ENCODE measurements at regions not wholly inside any gene's neighbourhood (a gene's known extent, or its start where the extent isn't known, plus 50 kb on each side); places are given as distances from the start of the nearest gene placed in this dataset.

DNA sequence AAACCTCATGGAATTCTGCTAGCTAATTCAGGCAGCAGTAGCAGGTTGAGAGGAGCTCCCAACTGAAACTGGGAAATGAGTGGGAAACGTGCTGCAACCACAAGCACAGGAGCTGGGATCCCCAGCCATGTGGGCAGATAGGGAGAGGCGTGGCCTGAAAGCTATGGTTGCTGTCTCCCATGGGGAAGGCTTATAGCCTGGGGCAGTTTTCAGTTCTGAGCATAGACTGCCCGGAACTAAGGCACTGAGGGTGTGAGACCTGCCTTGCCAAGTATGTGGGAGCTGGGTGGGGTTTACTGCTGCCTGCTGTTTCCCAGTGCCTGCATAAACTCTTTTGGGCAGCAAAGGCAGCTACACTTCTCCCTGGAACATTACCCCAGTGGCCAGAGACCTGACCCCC is 229.5 kb downstream of the TUSC7 start:
- no peak for DNase-seq

DNA sequence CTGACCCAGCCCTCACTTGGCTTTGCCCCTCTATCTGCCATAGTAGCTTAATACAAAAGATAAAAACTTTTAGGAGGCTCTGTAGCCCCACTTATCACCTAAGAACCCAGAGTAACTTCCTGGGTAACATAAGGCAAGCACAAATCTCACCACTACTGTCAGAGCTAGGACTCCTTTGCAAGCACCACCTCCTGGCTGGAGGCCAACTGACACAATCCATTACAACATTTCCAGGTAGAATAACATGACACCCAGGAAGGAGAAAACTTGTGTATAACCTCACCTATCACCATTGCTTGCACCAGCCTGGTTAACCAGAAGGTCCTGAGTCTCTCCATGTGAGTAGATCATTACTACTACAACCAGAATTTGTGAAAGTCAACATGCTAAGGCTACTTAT is 230.0 kb downstream of the TUSC7 start:
- no peak for DNase-seq

DNA sequence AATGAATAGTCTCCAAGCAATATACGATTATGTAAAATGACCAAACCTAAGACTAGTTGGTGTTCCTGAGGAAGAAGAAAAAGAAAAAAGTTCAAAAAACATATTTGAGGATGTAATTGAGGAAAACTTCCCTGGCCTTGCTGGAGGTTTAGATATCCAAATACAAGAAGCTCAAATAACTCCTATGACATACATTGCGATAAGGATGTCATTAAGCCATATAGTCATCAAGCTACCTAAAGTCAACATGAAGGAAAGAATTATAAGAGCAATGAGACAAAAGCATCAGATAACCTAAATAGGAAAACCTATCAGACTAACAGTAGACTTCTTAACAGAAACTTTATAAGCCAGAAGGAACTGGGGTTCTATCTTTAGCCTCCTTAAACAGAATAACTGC is 231.1 kb downstream of the TUSC7 start:
- no peak for DNase-seq

DNA sequence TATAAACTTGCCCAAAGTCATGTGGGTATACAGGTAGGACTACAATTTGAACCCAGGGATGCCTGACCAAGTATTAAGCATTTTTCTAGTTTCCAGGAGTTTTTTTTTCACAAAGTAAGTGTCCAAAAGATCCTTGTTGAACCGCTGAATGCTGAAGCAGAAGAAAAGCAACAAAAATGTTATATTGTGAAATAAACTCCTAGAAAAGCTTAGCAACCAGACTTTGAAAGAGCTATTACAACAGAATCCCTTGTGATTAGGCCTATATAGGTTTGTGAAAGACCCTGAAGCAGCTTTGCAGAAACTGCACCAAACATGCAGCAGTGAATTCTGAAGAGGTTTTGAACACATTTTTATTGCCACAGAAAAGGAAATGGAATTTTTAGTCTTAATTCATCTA is 236.8 kb downstream of the TUSC7 start:
- no peak for DNase-seq

DNA sequence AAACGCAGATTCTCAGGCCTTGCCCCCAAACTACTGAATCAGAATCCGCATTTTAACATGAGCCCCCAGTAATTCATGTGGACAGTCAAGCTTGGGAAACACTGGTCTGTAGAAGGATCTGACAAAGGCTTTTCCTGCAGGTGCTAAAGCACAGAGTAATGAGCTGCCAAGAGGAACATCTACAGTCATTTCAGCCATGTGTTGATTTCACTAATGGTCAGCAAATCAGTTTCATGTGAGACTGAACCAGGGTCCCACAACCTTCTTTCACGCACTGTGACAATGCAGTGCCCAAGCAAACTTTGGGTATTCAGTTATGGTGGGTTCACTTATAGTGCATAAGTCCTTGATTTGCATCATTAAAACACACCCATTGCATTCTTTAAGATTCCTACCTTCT is 237.6 kb downstream of the TUSC7 start:
- DNase-seq = no peak

DNA sequence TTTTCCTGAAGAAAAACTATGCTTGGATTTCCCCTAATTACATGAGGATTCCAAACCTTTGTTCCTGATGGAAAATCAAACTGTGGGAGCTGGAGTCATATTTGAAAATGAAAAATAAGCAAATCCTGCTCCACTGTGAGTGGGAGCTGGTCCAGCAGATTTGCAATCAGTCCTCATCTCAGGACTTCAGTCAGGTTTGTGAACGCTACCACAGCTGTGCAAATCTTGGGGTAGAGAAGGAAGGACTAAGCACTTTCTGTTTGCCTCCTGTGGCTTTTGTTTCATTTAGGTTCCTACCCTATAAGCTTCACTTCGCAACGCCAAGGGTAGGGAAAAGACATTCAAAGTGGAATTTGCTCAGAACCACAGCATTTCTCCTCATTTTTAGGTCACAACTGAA is 238.2 kb downstream of the TUSC7 start:
- no peak for DNase-seq

DNA sequence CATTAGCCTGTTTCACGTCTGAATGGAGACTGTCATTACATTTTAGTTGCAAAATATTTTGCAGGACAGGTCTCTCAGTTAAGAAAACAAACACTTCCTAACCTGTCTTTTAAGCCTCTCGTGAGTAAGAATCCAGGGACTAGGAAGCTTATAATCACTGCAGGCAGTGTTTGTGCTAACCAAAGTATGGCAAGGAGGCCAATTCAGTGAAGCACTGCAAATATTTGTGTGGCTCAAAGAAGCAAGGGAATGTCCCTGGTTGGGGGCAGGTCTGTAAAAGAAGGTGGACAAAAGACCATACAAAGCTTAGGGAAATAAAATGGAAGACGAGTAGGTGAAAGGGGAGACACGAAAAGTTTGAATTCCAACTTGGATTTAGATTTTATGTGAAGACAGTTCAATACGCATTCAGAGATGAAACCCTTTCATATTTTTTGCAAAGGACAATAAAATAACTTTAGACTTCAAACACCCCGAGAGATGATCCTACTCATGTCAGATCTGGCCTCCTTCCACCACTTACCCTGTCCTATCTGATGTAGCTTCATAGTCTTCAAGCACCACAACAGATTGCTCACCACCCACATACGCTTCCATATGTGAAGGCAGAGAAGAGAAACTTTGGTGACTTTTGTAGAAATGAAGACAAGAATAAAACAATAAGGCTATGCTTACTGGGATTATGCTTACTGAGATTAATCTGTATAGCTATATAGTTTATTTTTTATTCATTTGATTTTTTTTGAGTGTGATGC is 240.9 kb downstream of the TUSC7 start:
- no peak for DNase-seq

DNA sequence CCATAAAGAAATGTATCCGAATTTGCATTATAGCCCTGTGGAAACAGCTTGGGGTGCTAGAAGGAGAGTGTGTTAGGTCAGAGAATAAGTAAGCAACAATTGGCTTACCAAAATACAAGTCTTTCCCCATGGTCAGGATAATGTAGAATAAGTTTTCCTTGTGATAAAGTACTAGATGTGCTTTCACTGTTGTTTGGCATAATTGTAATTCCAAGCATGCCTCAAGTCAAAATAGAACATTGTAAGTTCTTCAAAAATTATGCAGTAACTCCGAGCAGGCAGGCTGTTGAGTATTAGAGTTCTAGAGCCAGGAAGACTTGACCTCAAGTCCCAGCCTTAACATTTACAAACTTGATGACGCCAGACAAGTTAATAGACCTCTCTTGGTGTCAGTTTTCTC is 242.0 kb downstream of the TUSC7 start:
- DNase-seq = no peak

DNA sequence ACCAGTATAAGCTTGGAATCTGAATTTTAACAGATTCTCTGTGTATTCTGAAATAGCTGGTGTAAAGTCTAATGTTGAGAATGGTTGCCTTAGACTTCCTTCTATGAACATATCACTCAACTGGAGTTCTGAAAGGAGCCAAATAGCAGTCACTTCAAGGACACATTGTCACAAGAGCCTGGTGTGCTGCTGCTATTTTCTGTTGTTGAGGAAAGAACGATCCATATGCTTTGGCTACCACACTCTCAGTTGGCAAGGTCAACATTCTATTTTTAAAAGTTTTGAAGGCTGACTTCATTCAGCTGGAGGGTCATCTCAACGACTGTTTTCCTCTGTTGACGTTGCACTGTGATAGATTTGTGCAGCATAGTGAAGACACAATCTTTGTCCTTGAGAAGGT is 248.7 kb downstream of the TUSC7 start:
- DNase-seq = no peak

DNA sequence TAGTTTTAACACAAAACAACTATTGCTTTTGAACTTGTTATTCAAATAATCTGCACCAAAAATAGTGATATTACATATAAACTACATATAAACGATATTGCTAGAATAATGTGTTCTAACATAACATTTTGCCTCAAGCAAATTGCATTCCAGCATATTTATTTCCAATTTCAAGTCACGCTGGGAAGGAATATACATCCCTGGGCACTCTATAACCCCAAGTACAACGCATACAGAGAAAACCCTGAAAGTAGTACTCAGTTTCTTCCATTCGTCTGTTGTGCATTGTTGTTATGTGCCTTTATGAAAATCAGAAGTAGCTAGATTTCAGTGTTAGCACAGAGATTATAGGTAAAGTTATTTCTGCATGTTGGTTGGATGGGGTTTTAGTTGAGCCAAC is 251.5 kb downstream of the TUSC7 start:
- no peak for DNase-seq

DNA sequence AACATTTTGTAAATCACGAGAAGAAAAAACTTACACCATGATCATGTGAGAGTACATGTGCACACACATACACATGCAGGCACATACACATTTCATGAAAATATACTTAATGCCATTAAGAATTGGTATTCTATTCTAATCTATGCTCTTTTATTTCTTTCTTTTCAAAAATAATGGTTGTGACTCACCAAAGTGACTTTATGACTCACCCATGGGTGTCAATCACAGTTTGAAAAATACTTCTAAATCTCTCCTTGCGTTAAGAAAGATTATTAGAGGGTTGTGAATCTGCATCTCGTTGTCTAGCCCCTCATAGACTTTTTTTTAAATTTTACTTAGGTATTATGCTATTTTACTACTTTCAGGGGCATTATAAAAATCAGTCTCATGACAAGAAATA is 254.2 kb downstream of the TUSC7 start:
- no peak for DNase-seq

DNA sequence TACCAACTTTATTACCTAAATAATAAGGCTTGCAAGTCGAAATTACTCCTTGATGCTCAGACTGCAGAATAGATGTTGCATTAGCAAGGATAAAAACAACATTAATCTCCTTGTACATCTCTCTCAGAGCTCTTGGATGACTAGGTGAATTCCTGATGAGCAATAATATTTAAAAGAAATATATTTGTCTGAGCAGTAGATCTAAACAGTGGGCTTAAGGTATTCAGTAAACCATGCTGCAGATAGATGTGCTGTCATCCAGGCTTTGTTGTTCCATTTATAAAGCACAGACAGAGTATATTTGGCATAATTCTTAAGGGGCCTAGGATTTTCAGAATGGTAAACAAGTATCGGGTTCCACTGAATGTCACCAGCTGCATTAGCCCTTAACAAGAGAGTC is 257.1 kb downstream of the TUSC7 start:
- no peak for DNase-seq

DNA sequence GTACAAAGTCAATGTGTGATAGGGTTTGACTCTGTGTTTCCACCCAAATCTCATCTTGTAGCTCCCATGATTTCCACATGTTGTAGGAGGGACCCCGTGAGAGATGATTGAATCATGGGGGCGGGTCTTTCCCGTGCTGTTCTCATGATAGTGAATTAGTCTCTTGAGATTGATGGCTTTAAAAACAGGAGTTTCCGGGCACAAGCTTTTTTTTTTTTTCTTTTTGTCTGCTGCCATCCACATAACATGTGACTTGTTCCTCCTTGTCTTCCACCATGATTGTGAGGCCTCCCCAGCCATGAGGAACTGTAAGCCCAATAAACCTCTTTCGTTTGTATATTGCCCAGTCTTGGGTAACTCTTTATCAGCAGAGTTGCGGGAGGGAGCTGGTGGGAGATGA is 259.6 kb downstream of the TUSC7 start:
- no peak for DNase-seq

DNA sequence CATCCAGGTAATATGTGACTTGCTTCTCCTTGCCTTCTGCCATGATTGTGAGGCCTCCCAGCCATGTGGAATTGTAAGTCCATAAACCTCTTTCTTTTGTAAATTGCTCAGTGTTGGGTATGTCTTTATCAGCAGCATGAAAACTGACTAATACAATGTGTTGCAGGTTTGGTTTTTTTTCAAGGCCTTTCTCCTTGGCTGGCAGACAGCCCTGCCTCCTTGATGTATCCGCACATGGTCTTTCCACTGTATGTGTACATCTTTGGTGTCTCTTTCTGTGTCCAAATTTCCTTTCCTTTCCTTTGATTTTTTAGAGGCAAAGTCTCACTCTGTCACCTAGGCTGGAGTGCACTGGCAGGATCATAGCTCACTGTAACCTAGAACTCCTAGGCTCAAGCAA is 260.1 kb downstream of the TUSC7 start:
- no peak for DNase-seq

DNA sequence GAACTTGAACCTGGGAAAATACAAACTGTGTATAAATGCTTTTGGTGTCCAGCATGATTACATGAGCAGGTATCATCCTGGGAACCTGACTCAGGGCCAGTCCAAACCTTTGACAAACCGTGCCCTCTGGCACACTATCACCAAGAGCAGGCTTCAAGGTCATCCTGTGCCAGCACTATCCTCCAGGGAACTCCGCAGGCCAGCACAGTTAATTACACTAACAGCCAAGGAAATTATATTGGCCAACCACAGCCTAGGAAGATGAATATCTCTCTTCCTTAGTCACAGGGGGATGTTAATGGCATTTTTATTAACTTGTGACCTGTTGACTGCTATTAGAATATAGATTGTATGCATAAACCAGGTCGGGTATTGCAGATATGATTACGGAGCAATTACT is 262.0 kb downstream of the TUSC7 start:
- no peak for DNase-seq

DNA sequence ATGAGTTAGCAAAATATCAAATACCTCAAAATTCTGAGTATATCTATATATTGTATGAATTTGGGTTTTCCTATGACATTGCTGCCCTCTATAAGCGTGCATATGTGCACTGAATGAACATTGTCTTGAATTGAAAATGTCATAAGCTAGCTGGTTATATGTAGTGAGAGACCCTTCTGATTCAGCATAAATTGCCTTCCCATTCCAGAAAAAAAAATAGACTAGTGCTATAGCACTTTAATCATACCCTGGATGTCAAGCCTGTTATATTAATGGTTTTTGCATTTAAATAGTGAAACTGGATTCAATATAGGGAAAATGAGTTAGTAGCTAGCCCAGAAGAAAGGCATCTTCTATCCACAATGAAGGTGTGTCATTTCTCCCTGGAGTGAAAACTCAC is 265.1 kb downstream of the TUSC7 start:
- no peak for DNase-seq

DNA sequence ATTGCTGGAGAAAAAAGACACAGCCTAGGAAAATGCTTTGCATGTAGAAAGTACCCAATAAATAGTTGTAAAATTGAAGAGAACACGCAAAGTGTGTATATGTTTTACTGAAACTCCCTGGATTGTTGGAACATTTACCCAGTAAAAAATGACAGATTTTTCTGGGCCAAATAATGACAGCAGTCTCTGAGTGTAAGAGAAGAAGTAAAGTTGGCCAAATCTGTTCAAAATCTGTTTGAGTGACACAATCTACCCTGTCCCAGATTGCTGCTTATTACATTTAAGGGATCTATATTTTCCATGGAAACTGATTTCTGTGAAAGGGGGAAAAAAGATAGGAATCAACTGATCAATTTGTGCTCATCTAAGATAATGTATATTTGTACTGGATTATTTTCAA is 267.9 kb downstream of the TUSC7 start:
- no peak for DNase-seq

DNA sequence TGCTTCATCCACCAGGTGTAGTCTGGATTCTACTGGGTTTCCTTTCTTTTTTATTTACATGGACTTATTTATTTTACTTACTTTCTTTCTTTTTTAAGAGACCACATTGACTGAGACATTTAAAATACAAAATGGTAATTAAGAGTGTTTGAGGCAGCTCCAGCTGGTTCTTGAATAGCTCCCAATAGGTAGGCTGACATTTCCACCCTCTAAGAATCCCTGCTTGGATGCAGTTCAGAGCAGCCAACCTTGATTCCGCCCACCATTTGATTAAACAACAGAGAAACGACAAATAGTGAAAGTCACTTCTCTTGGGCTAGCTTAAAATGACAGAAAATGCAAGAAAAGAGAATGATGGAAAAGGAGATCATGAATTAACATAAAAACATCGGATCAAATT is 270.5 kb downstream of the TUSC7 start:
- DNase-seq = no peak

DNA sequence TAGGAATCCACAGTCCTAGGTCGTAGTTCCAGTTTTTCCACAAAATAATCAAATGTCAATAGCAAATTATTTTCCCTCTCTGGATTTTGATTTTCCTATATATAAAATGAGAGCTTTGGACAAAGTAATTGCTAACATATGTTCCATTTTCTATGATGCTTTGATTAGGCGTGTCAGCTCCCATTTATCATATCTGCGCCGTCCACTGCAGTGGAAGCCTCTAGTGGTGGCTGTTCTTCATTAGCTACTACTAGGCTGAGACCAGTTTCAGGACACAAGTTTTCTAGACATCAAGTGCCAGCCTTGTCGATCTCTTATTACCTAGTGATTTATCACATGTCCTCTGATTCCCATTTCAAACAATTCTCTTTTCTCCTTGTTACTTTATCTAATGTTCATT is 271.5 kb downstream of the TUSC7 start:
- DNase-seq = no peak

DNA sequence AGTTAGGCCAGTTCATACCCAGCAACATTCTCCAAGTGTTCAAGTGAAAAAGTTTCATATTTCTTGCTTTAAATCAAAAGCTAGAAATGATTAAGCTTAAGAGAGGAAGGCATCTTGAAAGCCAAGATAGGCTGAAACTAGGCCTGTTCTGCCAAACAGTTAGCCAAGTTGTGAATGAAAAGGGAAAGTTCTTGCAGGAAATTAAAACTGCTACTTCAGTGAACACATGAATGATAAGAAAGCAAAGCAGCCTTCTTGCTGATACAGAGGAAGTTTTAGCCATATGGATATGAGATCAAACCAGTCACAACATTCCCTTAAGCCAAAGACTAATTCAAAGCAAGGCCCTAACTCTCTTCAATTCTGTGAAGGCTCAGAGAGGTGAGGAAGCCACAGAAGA is 274.7 kb downstream of the TUSC7 start:
- DNase-seq = no peak

DNA sequence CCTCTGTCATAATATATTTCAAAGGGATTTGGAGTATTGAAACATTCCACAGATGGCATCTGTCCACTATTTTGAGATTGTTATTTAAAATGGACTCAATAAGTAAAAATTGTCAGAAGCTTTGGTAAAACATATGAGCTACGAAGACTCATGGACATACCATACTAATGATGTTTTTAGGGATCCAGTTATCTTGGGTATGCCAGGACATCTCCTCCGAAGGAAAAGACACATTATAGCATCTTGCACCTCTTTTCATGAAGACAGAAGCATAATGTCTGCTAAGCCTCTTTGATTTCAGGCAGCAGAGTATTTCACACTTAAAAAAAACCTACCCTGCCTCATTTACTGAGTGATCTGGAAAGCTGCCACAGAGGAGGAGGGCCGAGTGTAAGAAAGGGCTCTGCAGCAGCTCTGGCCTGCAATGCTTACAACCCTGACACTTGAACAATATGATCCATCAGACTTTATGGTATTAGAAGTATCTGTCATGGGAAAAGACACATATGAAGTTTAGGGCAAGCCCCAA is 284.8 kb downstream of the TUSC7 start:
- no peak for DNase-seq

DNA sequence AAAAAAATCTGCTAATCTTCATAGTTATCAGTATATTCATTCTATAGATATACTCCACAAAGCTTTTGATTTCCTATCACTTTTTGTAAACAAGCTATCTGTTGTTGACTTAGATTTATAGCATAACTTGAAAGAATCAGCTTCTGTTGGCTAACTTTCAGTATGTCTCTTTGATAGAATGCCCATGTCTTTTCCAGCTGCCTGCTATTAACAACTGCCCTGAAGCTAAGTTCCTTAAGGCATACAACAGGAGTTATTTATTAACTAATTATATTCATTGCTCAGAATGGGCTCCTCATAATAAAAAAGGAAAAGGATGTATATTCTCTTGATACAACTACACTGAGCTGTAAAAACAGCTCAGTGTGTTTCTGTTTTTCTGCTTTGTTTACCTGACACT is 293.9 kb downstream of the TUSC7 start:
- DNase-seq = no peak

DNA sequence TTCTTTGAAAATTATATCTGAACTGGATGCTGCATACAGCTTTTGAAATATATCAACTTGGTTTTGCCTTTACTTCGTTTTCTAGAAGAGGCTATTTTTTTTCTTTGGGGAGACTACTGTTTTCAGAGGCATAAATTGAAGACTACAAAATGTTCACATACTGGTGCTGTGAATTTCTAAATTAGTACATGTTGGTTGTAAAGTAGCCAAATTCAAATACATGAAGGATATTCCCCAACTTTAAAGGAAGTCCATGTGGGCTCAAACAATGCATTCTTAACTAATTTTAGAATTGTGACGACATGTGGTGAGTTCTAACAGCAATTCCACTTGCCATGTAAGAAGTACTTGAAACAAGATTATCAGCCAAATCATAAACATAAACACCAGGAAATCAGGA is 295.7 kb downstream of the TUSC7 start:
- no peak for DNase-seq

DNA sequence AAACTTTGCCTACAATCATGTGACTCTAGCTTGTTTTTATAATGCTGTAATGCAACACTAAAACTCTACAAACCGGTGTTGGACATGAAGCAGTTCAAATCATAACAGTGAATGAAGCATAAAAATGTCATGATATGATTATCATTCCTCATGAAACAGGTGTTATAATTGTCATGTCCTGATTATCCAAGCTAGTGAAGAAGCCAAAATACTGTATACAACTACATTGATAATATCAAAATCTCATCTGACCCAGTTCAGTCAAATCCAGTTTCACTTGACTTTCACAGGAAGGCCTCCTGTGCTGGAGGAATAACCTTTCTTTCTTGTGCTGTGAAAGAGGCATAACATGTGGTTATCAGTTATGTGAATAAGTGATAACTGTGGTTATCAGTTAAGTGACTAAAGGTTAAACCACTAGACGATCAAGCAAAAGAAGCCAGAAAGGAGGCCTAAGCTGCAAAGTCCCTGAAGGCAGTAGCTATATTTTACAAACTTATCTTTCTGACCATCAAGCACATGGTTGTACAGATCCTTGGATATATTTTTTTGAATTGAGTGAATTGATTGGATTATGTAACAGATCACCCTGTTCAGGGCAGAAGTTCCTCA is 296.4 kb downstream of the TUSC7 start:
- no peak for DNase-seq

DNA sequence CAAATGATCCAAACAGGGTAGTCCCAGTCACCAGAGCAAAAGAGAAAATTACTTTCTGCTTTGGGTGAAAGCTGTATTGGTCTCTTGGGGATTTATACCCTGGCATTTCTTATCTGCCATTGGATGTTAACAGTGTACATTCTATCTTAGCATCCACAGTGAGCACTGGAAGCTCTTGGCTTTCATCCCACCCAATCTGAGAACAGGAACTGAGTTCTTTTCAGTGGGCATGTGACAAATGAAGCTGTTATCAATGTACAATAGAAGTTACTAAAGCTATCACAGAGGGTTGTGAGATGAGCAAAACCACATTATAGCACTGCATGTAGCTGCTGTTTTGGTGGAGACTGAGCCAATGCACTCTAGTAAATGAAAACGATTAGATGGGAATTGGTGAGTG is 300.7 kb downstream of the TUSC7 start:
- DNase-seq = no peak

All from amniotic stem cell (primary cell).